HG03521 (cell line): ENCODE measurements at regions not wholly inside any gene's neighbourhood (a gene's known extent, or its start where the extent isn't known, plus 50 kb on each side); places are given as distances from the start of the nearest gene placed in this dataset.
"Not testable (repeated sequence)": the region's sequence is repeated elsewhere in the genome, so short reads cannot be mapped to it uniquely, and the experiment has no call there.

Source experiments
- ATAC-seq: cut with Tn5 transposase; IDR thresholded peaks from one replicate; pipeline ENCODE4 v1.9.1; 2021; ENCODE audit warnings: mild to moderate bottlenecking, moderate library complexity; ENCODE audit not compliant: unreplicated experiment

DNA sequence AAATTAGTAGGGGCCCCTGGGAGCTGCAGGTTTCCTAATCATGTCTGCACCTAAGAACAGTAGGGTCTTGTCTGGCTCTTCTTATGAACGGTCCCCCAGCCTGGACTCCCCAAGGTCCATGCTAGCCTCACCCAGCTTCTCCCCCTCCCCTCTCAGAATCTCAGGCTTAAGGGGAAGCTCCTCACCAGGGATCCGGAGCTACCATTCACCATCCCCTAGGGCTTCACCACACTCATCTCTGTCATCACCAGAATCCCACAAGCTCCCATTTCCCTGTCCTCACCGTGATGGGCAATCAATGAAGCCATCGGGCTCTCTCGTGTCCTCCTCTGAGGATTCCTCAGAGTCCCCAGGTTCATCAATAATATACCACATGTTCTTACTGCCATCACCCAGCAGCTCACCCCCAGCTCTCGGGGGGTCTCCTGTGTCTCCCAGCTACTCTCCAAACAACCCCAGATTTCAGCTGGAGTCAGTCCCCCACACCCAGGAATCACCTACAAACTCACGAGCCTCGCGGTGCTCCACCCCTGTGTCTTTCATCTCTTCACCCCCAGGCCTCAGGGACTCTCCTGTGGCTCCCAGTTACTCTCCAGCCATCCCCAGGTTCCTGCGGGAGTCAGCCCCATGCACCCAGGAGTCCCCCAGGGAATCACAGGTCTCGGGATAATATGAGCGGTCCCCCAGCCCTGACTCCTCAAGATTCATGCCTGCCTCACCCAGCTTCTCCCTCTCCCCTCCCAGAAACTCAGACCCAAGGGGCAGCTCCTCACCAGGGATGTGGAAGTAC is 335.6 kb downstream of the CWH43 start:
- not testable (repeated sequence) for ATAC-seq

GRCh38 chr4:49322610-49323572 is 336.8 kb downstream of the CWH43 start:
- not testable (repeated sequence) for ATAC-seq

- ATAC-seq, result not testable (repeated sequence)
Observed at GRCh38 chr4:49323573-49323940, 337.5 kb downstream of the CWH43 start.
